ENCODE measurements at regions not wholly inside any gene's neighbourhood (a gene's known extent, or its start where the extent isn't known, plus 50 kb on each side); places are given as distances from the start of the nearest gene placed in this dataset.

- H3K27ac ChIP-seq = no peak overlapping the region
- TF ChIP-seq ZFX (IDR thresholded peaks at IDR 0.05; ENCODE audit: borderline replicate concordance) (no peak), CTCF (IDR thresholded peaks at IDR 0.05) (no peak)
These were observed 1072.5 kb upstream of the ATXN7L3B start for GRCh38 chr12:73465106-73465505.

- H3K27ac ChIP-seq = no peak overlapping the region
- no peak for TF ChIP-seq CTCF (IDR thresholded peaks at IDR 0.05)
- TF ChIP-seq ZFX (IDR thresholded peaks at IDR 0.05; ENCODE audit: borderline replicate concordance) = no peak
These were observed 1051.4 kb upstream of the ATXN7L3B start for GRCh38 chr12:73486256-73486655.

DNA sequence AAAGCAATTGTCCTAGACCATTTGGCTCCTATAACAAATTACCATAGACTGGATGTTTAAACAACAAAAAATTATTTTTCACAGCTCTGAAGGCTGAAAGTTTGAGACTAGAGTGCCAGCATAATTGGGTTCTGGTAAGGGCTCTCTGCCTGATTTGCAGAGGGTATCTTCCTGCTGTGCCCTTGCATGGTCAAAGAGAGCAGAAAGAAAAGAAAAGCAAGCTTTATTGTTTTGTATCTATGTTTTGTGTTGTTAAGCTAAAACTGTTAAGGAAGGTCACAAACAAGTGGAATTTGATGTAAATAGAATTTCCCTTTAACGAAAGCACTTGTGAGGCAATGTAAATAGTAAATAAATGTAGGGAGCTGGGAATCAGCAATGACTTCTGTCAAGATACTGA lies 1031.0 kb upstream of the ATXN7L3B start:
- TF ChIP-seq CTCF (IDR thresholded peaks at IDR 0.05) (no peak), ZFX (IDR thresholded peaks at IDR 0.05; ENCODE audit: borderline replicate concordance) (no peak)
- H3K27ac ChIP-seq = no peak overlapping the region

DNA sequence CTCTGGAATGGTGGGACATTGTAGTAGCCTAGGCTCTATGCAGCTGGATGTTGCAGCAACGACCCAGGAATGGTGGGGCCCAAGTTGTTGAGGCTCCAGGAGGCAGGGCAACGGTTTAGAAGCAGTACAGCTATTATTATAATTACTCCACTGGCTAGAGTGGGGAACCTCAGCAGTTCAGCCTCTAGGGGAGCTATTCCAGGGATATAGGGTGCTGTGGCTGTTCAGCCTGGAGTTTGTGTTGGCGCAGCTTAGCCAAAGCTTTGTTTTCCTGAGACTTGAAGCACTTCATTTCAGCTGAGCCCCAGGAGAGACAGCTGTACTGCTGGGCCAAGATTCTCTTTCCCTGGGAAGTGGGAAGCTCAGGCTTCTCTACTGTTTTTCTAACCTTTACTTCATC lies 1023.0 kb upstream of the ATXN7L3B start:
- TF ChIP-seq CTCF (IDR thresholded peaks at IDR 0.05) = no peak; the same call in 1 of the 2 replicates
- no peak for TF ChIP-seq ZFX (IDR thresholded peaks at IDR 0.05; ENCODE audit: borderline replicate concordance)
- H3K27ac ChIP-seq = no peak overlapping the region

- no peak overlapping the region for H3K27ac ChIP-seq
- TF ChIP-seq CTCF (IDR thresholded peaks at IDR 0.05) (no peak), ZFX (IDR thresholded peaks at IDR 0.05; ENCODE audit: borderline replicate concordance) (no peak)
These were observed 1019.8 kb upstream of the ATXN7L3B start for GRCh38 chr12:73517859-73518258.

DNA sequence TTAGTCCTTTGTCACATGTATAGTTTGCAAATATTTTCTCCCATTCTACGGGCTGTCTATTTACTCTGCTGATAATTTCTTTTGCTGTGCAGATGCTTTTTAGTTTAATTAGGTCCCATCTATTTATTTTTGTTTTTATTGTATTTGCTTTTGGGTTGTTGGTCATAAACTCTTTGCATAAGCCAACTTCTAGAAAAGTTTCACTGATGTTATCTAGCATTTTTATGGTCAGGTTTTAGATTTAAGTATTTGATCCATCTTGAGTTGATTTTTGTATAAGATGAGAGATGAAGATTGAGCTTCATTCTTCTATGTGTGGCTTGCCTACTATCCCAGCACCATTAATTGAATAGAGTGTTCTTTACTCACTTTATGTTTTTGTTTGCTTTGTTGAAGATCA lies 1008.4 kb upstream of the ATXN7L3B start:
- peak overlapping the region; percentile 94 for H3K27ac ChIP-seq
- TF ChIP-seq ZFX (IDR thresholded peaks at IDR 0.05; ENCODE audit: borderline replicate concordance) (no peak), CTCF (IDR thresholded peaks at IDR 0.05) (no peak)

DNA sequence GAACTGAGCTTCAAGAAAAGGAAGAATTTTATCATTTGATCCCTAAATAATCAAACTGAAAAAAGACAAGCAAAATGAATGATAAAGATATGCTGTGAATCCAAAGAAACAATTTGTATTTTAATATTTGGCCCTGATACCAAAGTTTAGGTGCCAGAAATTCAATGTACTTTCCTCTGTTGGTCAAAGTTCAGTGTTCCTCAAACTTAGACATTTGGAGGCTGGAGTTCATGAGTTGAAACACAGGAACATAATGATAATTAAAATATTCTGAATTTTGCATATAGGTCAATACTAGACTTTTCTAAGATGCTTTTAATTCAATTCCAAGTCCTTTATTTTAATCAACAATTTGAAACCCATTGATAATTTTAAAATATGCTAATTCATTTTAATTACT lies 1007.7 kb upstream of the ATXN7L3B start:
- H3K27ac ChIP-seq = peak overlapping the region; percentile 94
- no peak for TF ChIP-seq CTCF (IDR thresholded peaks at IDR 0.05)
- no peak for TF ChIP-seq ZFX (IDR thresholded peaks at IDR 0.05; ENCODE audit: borderline replicate concordance)
